SK-N-SH treated with all-trans-retinoic acid at 6 μM for 48 hours (cell line): ENCODE measurements at regions not wholly inside any gene's neighbourhood (a gene's known extent, or its start where the extent isn't known, plus 50 kb on each side); places are given as distances from the start of the nearest gene placed in this dataset.

Experiments used
- ATAC-seq: fragments of 200-7000 bp; cut with Tn5 transposase; 3 replicates; pipeline ENCODE4 v1.9.1; 2020; ENCODE audit warnings: mild to moderate bottlenecking, moderate library complexity
- CREB5 ChIP-seq: fragments of 250-450 bp; sonication (Bioruptor Pico); IDR thresholded peaks from 2 replicates; pipeline ENCODE4 v1.5.1; 2020; ENCODE audit warnings: low read depth, mild to moderate bottlenecking, moderate library complexity
- CSDC2 ChIP-seq: fragments of 250-450 bp; sonication (Bioruptor Pico); IDR thresholded peaks from 2 replicates; pipeline ENCODE4 v1.5.0; 2020; ENCODE audit warnings: mild to moderate bottlenecking, moderate library complexity
- ESRRG ChIP-seq: fragments of 250-450 bp; sonication (Bioruptor Pico); IDR thresholded peaks from 2 replicates; pipeline ENCODE4 v1.6.1; 2021; ENCODE audit warnings: mild to moderate bottlenecking
- GLIS3 ChIP-seq: fragments of 250-450 bp; sonication (Bioruptor Pico); IDR thresholded peaks from 2 replicates; pipeline ENCODE4 v1.5.0; 2020; ENCODE audit warnings: mild to moderate bottlenecking, moderate library complexity
- ISL1 ChIP-seq: fragments of 250-450 bp; sonication (Bioruptor Pico); IDR thresholded peaks from 2 replicates; pipeline ENCODE4 v2.1.2; 2022; ENCODE audit warnings: mild to moderate bottlenecking, moderate library complexity
- OSR1 ChIP-seq: fragments of 250-450 bp; sonication (Bioruptor Pico); IDR thresholded peaks from 2 replicates; pipeline ENCODE4 v1.8.0; 2022; ENCODE audit warnings: moderate library complexity, mild to moderate bottlenecking, inconsistent platforms
- PPARA ChIP-seq: fragments of 250-450 bp; sonication (Bioruptor Pico); IDR thresholded peaks from 2 replicates; pipeline ENCODE4 v1.5.0; 2020; ENCODE audit warnings: mild to moderate bottlenecking, borderline replicate concordance
- RARB ChIP-seq: fragments of 250-450 bp; sonication (Bioruptor Pico); IDR thresholded peaks from 2 replicates; pipeline ENCODE4 v1.8.0; 2021; ENCODE audit warnings: mild to moderate bottlenecking, moderate library complexity
- SNAI2 ChIP-seq: fragments of 250-450 bp; sonication (Bioruptor Pico); IDR thresholded peaks from 2 replicates; pipeline ENCODE4 v1.5.0; 2020; ENCODE audit warnings: mild to moderate bottlenecking, moderate library complexity
- TCF4 ChIP-seq: fragments of 250-450 bp; sonication (Bioruptor Pico); IDR thresholded peaks from 2 replicates; pipeline ENCODE4 v1.8.0; 2021; ENCODE audit warnings: mild to moderate bottlenecking, moderate library complexity, borderline replicate concordance
- ZFP3 ChIP-seq: fragments of 250-450 bp; sonication (Bioruptor Pico); IDR thresholded peaks from 2 replicates; pipeline ENCODE4 v1.5.0; 2020; ENCODE audit warnings: mild to moderate bottlenecking, moderate library complexity
- ZFP30 ChIP-seq: fragments of 450-650 bp; formaldehyde crosslinking; IDR thresholded peaks from 2 replicates; pipeline ENCODE4 v1.5.0; 2022; ENCODE audit warnings: mild to moderate bottlenecking, moderate library complexity
- ZNF565 ChIP-seq: fragments of 450-650 bp; formaldehyde crosslinking; conservative IDR thresholded peaks from 2 replicates; pipeline ENCODE4 v1.5.0; 2020; ENCODE audit warnings: low read depth, mild to moderate bottlenecking, moderate library complexity
- ZNF70 ChIP-seq: fragments of 450-650 bp; formaldehyde crosslinking; IDR thresholded peaks from 2 replicates; pipeline ENCODE4 v1.5.0; 2020; ENCODE audit warnings: mild to moderate bottlenecking, moderate library complexity
- ZNF8 ChIP-seq: fragments of 450-650 bp; formaldehyde crosslinking; IDR thresholded peaks from 2 replicates; pipeline ENCODE4 v1.5.0; 2020; ENCODE audit warnings: mild to moderate bottlenecking, moderate library complexity
- TF ChIP-seq, protein P1 (sequence below): fragments of 250-450 bp; sonication (Bioruptor Pico); IDR thresholded peaks from 2 replicates; pipeline ENCODE4 v1.8.0; 2020; ENCODE audit warnings: mild to moderate bottlenecking, moderate library complexity, borderline replicate concordance
- TF ChIP-seq, protein P2 (sequence below): fragments of 250-450 bp; sonication (Bioruptor Pico); IDR thresholded peaks from 2 replicates; pipeline ENCODE4 v1.5.0; 2020; ENCODE audit warnings: mild to moderate bottlenecking, moderate library complexity

- TF ChIP-seq, protein P1, sequence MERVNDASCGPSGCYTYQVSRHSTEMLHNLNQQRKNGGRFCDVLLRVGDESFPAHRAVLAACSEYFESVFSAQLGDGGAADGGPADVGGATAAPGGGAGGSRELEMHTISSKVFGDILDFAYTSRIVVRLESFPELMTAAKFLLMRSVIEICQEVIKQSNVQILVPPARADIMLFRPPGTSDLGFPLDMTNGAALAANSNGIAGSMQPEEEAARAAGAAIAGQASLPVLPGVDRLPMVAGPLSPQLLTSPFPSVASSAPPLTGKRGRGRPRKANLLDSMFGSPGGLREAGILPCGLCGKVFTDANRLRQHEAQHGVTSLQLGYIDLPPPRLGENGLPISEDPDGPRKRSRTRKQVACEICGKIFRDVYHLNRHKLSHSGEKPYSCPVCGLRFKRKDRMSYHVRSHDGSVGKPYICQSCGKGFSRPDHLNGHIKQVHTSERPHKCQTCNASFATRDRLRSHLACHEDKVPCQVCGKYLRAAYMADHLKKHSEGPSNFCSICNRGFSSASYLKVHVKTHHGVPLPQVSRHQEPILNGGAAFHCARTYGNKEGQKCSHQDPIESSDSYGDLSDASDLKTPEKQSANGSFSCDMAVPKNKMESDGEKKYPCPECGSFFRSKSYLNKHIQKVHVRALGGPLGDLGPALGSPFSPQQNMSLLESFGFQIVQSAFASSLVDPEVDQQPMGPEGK (CRISPR knock-in tag), result no peak
- TF ChIP-seq ISL1 (CRISPR knock-in tag), result no peak
- no peak for TF ChIP-seq ZFP30 (CRISPR knock-in tag)
- no peak for TF ChIP-seq OSR1 (CRISPR knock-in tag)
- no peak for TF ChIP-seq CSDC2
- TF ChIP-seq ESRRG, result no peak
Observed at GRCh38 chr7:18191341-18191740, 163.7 kb upstream of the PRPS1L1 start (continued).

DNA sequence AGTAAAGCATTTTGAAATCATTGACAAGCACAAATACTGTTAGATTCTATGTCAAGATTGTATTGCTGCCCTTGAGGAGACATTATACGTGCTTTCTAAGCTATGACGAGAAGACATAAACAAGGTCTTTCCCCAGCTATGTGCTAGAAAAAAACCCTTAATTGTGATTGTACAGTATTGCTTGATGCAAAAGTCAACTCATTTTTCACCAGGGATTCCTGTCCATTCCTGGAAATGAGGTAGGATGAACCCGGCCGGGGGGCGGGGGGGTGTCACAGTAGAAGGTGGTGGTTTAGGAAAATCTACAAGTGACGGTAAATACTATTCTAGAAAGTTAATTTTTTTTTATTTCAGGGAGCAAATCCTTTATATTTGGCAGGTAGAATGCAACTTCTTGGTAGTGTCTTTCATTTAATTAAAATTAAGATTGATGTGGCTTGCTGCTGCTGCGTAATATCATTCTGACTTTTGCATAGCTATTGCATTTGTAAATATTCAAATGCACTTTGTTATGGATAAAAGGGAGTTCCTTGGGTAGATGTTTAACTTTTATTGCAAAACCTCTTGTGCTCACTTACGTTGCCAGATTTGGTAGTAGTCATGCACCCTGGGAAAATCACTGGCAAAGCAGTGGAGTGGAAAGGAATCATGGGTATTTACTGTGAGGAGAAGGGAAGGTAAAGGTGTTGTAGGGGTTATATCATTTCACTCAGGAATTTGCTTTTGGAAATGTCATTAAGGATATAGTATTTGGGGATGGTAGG, 164.4 kb upstream of the PRPS1L1 start:
- TF ChIP-seq TCF4 (CRISPR knock-in tag), result no peak
- TF ChIP-seq ZNF70 (CRISPR knock-in tag), result no peak
- no peak for TF ChIP-seq OSR1 (CRISPR knock-in tag)
- no peak for TF ChIP-seq PPARA
- TF ChIP-seq GLIS3 (CRISPR knock-in tag), result no peak
- no peak for TF ChIP-seq SNAI2
- TF ChIP-seq, protein P2, sequence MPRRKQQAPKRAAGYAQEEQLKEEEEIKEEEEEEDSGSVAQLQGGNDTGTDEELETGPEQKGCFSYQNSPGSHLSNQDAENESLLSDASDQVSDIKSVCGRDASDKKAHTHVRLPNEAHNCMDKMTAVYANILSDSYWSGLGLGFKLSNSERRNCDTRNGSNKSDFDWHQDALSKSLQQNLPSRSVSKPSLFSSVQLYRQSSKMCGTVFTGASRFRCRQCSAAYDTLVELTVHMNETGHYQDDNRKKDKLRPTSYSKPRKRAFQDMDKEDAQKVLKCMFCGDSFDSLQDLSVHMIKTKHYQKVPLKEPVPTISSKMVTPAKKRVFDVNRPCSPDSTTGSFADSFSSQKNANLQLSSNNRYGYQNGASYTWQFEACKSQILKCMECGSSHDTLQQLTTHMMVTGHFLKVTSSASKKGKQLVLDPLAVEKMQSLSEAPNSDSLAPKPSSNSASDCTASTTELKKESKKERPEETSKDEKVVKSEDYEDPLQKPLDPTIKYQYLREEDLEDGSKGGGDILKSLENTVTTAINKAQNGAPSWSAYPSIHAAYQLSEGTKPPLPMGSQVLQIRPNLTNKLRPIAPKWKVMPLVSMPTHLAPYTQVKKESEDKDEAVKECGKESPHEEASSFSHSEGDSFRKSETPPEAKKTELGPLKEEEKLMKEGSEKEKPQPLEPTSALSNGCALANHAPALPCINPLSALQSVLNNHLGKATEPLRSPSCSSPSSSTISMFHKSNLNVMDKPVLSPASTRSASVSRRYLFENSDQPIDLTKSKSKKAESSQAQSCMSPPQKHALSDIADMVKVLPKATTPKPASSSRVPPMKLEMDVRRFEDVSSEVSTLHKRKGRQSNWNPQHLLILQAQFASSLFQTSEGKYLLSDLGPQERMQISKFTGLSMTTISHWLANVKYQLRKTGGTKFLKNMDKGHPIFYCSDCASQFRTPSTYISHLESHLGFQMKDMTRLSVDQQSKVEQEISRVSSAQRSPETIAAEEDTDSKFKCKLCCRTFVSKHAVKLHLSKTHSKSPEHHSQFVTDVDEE (CRISPR knock-in tag), result no peak
- TF ChIP-seq, protein P1 (CRISPR knock-in tag), result no peak
- TF ChIP-seq ZFP3 (CRISPR knock-in tag), result no peak
- no peak for TF ChIP-seq ESRRG
- TF ChIP-seq CREB5, result no peak
- no peak for TF ChIP-seq CSDC2
- no peak for ATAC-seq

DNA sequence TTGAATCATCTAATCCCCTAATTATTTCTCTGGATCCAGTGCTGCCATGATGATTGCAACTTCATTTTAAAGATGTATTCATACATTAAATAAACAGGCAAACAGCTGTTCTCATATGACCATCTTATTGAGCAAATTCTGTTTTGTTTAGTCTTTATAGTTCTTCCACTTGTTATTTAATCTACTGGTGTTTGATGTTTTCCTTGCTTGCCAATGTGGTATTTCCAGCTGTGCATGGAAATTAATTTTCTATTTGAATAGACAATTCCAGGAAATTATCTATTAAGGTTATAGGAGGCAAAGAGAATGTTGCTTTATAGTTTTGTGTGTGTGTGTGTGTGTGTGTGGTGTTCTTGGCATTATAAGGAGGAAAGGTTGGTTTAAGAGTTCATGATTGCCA, 167.0 kb upstream of the PRPS1L1 start:
- no peak for ATAC-seq
- TF ChIP-seq ZNF70 (CRISPR knock-in tag) (no peak), SNAI2 (no peak), CREB5 (no peak), RARB (CRISPR knock-in tag) (no peak), ZNF565 (no peak), GLIS3 (CRISPR knock-in tag) (no peak)

DNA sequence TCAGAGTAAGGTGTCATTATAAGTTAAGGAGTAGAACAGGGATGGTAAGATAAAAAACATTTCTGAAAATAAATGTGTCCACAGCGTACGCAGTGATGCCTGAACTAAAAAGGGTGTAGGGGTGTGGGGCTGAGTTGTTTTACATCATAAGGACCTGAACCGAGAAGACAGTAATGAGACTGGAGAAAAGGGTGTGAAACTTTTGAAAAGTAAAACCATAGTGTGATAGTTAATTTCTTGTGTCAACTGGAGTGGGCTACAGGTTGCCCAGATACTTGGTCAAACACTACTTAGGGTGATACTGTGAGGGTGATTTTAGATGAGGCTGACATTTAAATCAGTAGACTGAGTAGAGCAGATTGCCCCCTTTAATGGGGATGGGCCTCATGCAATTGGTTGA, 169.0 kb upstream of the PRPS1L1 start:
- TF ChIP-seq ZNF8 (CRISPR knock-in tag) (no peak), ZFP30 (CRISPR knock-in tag) (no peak), RARB (CRISPR knock-in tag) (no peak), ESRRG (no peak)
- TF ChIP-seq, protein P2 (CRISPR knock-in tag), result no peak

More for the DNA sequence above, 169.0 kb upstream of the PRPS1L1 start:
- no peak for ATAC-seq
